Endothelial cell of umbilical vein (primary cell): ENCODE measurements at regions not wholly inside any gene's neighbourhood (a gene's known extent, or its start where the extent isn't known, plus 50 kb on each side); places are given as distances from the start of the nearest gene placed in this dataset.

Source experiments
- BruUV-seq: library from RNA; stranded (reverse); fragments of 400-500 nt; replicated peaks from 2 replicates; lab custom pipeline; 2021; lab: Mats Ljungman, UMichigan
- CTCF ChIA-PET: fragments of 300-600, 350-600 bp; sonication (Branson Sonifier 250); formaldehyde crosslinking; loops from one replicate; lab custom pipeline; 2021; ENCODE audit warnings: antibody characterized with exemption, inconsistent platforms; lab: Charles Lee
- POLR2A ChIA-PET: fragments of 300-600, 350-600 bp; sonication (Branson Sonifier 250); formaldehyde crosslinking; loops from one replicate; lab custom pipeline; 2021; ENCODE audit warnings: antibody characterized with exemption, inconsistent platforms; lab: Charles Lee
- DNase-seq: peaks from one replicate; pipeline ENCODE4 v3.0.0-alpha.2; 2011; ENCODE audit warnings: low read depth, low spot score
- FAIRE-seq: peaks from 2 replicates; lab custom pipeline; 2011; peaks lifted over from hg19 to GRCh38; lab: Jason Lieb, UNC
- H2AFZ ChIP-seq: 2 replicates; pipeline ENCODE4 v1.6.0; 2012; ENCODE audit warnings: low read depth, low read length, control low read depth, inconsistent platforms
- H3K27ac ChIP-seq: 2 replicates; pipeline ENCODE4 v1.5.1; 2011; ENCODE audit warnings: low read depth, mild to moderate bottlenecking, control low read depth, low read length, moderate library complexity; ENCODE audit not compliant: insufficient read depth
- H3K27me3 ChIP-seq, 2 experiments: 2 replicates each; pipeline versions ENCODE4 v1.6.0 to v1.6.1; 2011; ENCODE audit warnings: low read length in 2 of 2, mixed read lengths in 1 of 2; ENCODE audit not compliant: control insufficient read depth in 2 of 2, insufficient read depth in 2 of 2
- H3K36me3 ChIP-seq, 2 experiments: 2 replicates in 1 of 2; 3 replicates in 1 of 2; pipeline ENCODE4 v1.5.1; 2011; ENCODE audit warnings: low read length in 2 of 2, mild to moderate bottlenecking in 1 of 2, moderate library complexity in 1 of 2; ENCODE audit not compliant: control insufficient read depth in 2 of 2, insufficient read depth in 2 of 2; ENCODE audit errors: extremely low read depth in 1 of 2
- H3K4me1 ChIP-seq: 3 replicates; pipeline ENCODE4 v1.5.1; 2011; ENCODE audit warnings: mild to moderate bottlenecking, low read length; ENCODE audit not compliant: control insufficient read depth, insufficient read depth; ENCODE audit errors: extremely low read depth
- H3K4me2 ChIP-seq: 2 replicates; pipeline ENCODE4 v1.6.1; 2011; ENCODE audit warnings: low read length, control low read depth, mixed read lengths; ENCODE audit not compliant: insufficient read depth
- H3K4me3 ChIP-seq, 3 experiments: fragments of 200-600 bp in 1 of 3; sonication (generic), shearing (Covaris generic) in 1 of 3; replicated peaks in 1 of 3; 2 replicates each; pipeline ENCODE4 v1.5.1; 2011 to 2016; ENCODE audit warnings: control low read depth in 3 of 3, low read length in 3 of 3, mild to moderate bottlenecking in 2 of 3, inconsistent platforms in 1 of 3, low read depth in 1 of 3, moderate library complexity in 1 of 3; ENCODE audit not compliant: insufficient read depth in 1 of 3
- H3K79me2 ChIP-seq: 2 replicates; pipeline ENCODE4 v1.6.0; 2012; ENCODE audit warnings: low read length, inconsistent platforms; ENCODE audit not compliant: control insufficient read depth, insufficient read depth
- H3K9ac ChIP-seq: replicated peaks from 2 replicates; pipeline ENCODE3; 2011; ENCODE audit warnings: low read length, control low read depth; ENCODE audit not compliant: insufficient read depth; ENCODE audit errors: extremely low read depth
- H3K9me1 ChIP-seq: replicated peaks from 3 replicates; pipeline ENCODE4 v1.6.0; 2011; ENCODE audit warnings: mild to moderate bottlenecking, low read length; ENCODE audit not compliant: control insufficient read depth, insufficient read depth; ENCODE audit errors: extremely low read depth
- H3K9me3 ChIP-seq: replicated peaks from 2 replicates; pipeline ENCODE4 v1.5.1; 2012; ENCODE audit warnings: low read length, inconsistent platforms; ENCODE audit not compliant: control insufficient read depth, insufficient read depth
- H4K20me1 ChIP-seq: replicated peaks from 2 replicates; pipeline ENCODE3; 2011; ENCODE audit warnings: mild to moderate bottlenecking, low read length; ENCODE audit not compliant: control insufficient read depth, insufficient read depth; ENCODE audit errors: extremely low read depth
- CTCF ChIP-seq, 2 donors: IDR thresholded peaks; 1 replicate in 1 of 2; 2 replicates in 1 of 2; pipeline ENCODE4 v1.5.1; 2011; ENCODE audit warnings: low read length in 2 of 2, mild to moderate bottlenecking in 2 of 2, moderate library complexity in 2 of 2, control low read depth in 1 of 2, inconsistent platforms in 1 of 2, low read depth in 1 of 2; ENCODE audit not compliant: insufficient read depth in 1 of 2; ENCODE audit errors: extremely low read depth in 1 of 2
- EZH2 ChIP-seq: IDR thresholded peaks from 2 replicates; pipeline ENCODE4 v1.6.1; 2012; ENCODE audit warnings: borderline replicate concordance, low read depth, mild to moderate bottlenecking, moderate library complexity, low read length, inconsistent platforms; ENCODE audit not compliant: severe bottlenecking
- FOS ChIP-seq: IDR thresholded peaks from 2 replicates; pipeline ENCODE4 v1.6.1; 2011; ENCODE audit warnings: mild to moderate bottlenecking, low read length, moderate library complexity, borderline replicate concordance; ENCODE audit not compliant: insufficient read depth
- GATA2 ChIP-seq: IDR thresholded peaks from 2 replicates; pipeline ENCODE4 v1.7.0; 2011; ENCODE audit warnings: low read depth, mild to moderate bottlenecking, moderate library complexity, mixed read lengths, low read length; ENCODE audit not compliant: insufficient read length, insufficient read depth
- JUN ChIP-seq: IDR thresholded peaks from 2 replicates; pipeline ENCODE4 v1.6.1; 2011; ENCODE audit warnings: borderline replicate concordance, low read depth; ENCODE audit not compliant: insufficient read length, insufficient read depth
- MAX ChIP-seq: IDR thresholded peaks from 2 replicates; pipeline ENCODE4 v1.6.1; 2011; ENCODE audit not compliant: insufficient read depth, insufficient read length
- MYC ChIP-seq: IDR thresholded peaks from one replicate; pipeline ENCODE4 v1.6.1; 2011; ENCODE audit warnings: mild to moderate bottlenecking, low read depth, low read length
- POLR2A ChIP-seq: IDR thresholded peaks from 2 replicates; pipeline ENCODE4 v1.6.1; 2012; ENCODE audit warnings: low read depth, mild to moderate bottlenecking, control low read depth, low read length
- POLR2AphosphoS5 ChIP-seq: IDR thresholded peaks from 2 replicates; pipeline ENCODE4 v1.6.1; 2012; ENCODE audit warnings: low read depth, mild to moderate bottlenecking, control low read depth, low read length, moderate library complexity; ENCODE audit not compliant: insufficient read depth
- dilution Hi-C: fragments of 300-500 bp; cut with MboI; formaldehyde crosslinking; loops from one replicate; pipeline ENCODE4 v1.15.0; 2019; ENCODE audit warnings: low sequenced_read_pairs; ENCODE audit not compliant: extremely low pct_ligation_motif_present
- intact Hi-C: fragments of 100-400 bp; cut with micrococcal nuclease; formaldehyde crosslinking; loops from one replicate; pipeline ENCODE4 v1.10.0; 2022

- H3K9me1 ChIP-seq, result no peaks in the 10 kb centered on the region
- intact Hi-C loops (no loop called here), dilution Hi-C loops (no loop called here)
- H3K4me3 ChIP-seq, result no peak overlapping the region
- no TSS peak for BruUV-seq
- no peaks in the 10 kb centered on the region for H3K36me3 ChIP-seq
- no peak overlapping the region for H3K4me2 ChIP-seq
- ChIA-PET CTCF (no interaction called here), POLR2A (no interaction called here)
- no peak overlapping the region for H3K9ac ChIP-seq
- FAIRE-seq (no peak), DNase-seq (no peak)
- no peaks in the 10 kb centered on the region for H3K4me1 ChIP-seq
- no peak for TF ChIP-seq JUN
- no peak for TF ChIP-seq EZH2
- no peak for TF ChIP-seq MAX
- TF ChIP-seq POLR2AphosphoS5, result no peak
- no peak for TF ChIP-seq MYC
- no peak for TF ChIP-seq CTCF (IDR thresholded peaks at IDR 0.05; ENCODE audit: extremely low read depth in 1 of 2, insufficient read depth in 1 of 2, low read depth in 1 of 2, low read length in 2 of 2)
- TF ChIP-seq POLR2A, result no peak
- TF ChIP-seq FOS, result no peak
- TF ChIP-seq GATA2, result no peak
- H3K79me2 ChIP-seq, result no peaks in the 10 kb centered on the region
- no peak overlapping the region for H3K27ac ChIP-seq
- no peaks in the 10 kb centered on the region for H3K27me3 ChIP-seq
- H4K20me1 ChIP-seq, result no peaks in the 10 kb centered on the region
- H2AFZ ChIP-seq, result no peak overlapping the region
- H3K9me3 ChIP-seq, result no peaks in the 10 kb centered on the region
Observed at GRCh38 chr9:90245661-90246060, 397.0 kb downstream of the DIRAS2 start.
